K562 (cell line): ENCODE measurements at regions not wholly inside any gene's neighbourhood (a gene's known extent, or its start where the extent isn't known, plus 50 kb on each side); places are given as distances from the start of the nearest gene placed in this dataset.

Experiments
- ATAC-seq: fragments of 200-7000 bp; cut with Tn5 transposase; 3 replicates; pipeline ENCODE4 v1.9.1; 2020; ENCODE audit warnings: moderate library complexity
- BruUV-seq: library from RNA; stranded (reverse); fragments of 400-500 nt; replicated peaks from 2 replicates; lab custom pipeline; 2021; lab: Mats Ljungman, UMichigan
- CTCF ChIA-PET: fragments of 300-600 bp; formaldehyde crosslinking; extraction: SDS; loops from one replicate; lab custom pipeline; 2021; ENCODE audit warnings: low intra/inter-chr PET ratio; lab: Yijun Ruan, JAX
- POLR2A ChIA-PET: fragments of 300-600, 350-650 bp; sonication (Branson Sonifier 250); formaldehyde crosslinking; extraction: SDS; loops from one replicate; lab custom pipeline; 2021; ENCODE audit warnings: antibody characterized with exemption, inconsistent platforms; lab: Yijun Ruan, JAX
- DNase-seq, 4 experiments: peaks; one replicate each; pipeline versions ENCODE4 v3.0.0 to v3.0.0-alpha.2; 2011 to 2018; ENCODE audit warnings: low spot score in 3 of 4, mixed read lengths in 3 of 4; ENCODE audit errors: extremely low read depth in 1 of 4
- FAIRE-seq: peaks from 2 replicates; lab custom pipeline; 2011; peaks lifted over from hg19 to GRCh38; lab: Jason Lieb, UNC
- H2AFZ ChIP-seq: 2 replicates; pipeline ENCODE4 v1.6.0; 2011; ENCODE audit warnings: low read depth, low read length, control low read depth, inconsistent platforms
- H3K27ac ChIP-seq: fragments of 200-600 bp; 3 replicates; pipeline ENCODE4 v1.8.0; 2011; ENCODE audit warnings: low read depth, mild to moderate bottlenecking, control low read depth, inconsistent platforms, low read length, moderate library complexity, mixed read lengths; ENCODE audit errors: extremely low read depth
- H3K27me3 ChIP-seq, 2 experiments: fragments of 300-600 bp in 1 of 2; 2 replicates in 1 of 2; 3 replicates in 1 of 2; pipeline versions ENCODE4 v1.6.0 to v1.8.0; 2011; ENCODE audit warnings: inconsistent platforms in 2 of 2, low read length in 2 of 2, mild to moderate bottlenecking in 1 of 2, mixed read lengths in 1 of 2, moderate library complexity in 1 of 2; ENCODE audit not compliant: control insufficient read depth in 2 of 2, insufficient read depth in 2 of 2
- H3K36me3 ChIP-seq: fragments of 300-600 bp; 3 replicates; pipeline ENCODE4 v1.8.0; 2011; ENCODE audit warnings: mild to moderate bottlenecking, low read length, inconsistent platforms; ENCODE audit not compliant: control insufficient read depth, insufficient read depth
- H3K4me1 ChIP-seq, 2 experiments: fragments of 200-600 bp in 1 of 2; replicated peaks in 1 of 2; 2 replicates in 1 of 2; 3 replicates in 1 of 2; pipeline versions ENCODE4 v1.5.1 to v1.8.0; 2011; ENCODE audit warnings: inconsistent platforms in 2 of 2, low read length in 2 of 2, mild to moderate bottlenecking in 1 of 2, mixed read lengths in 1 of 2, moderate library complexity in 1 of 2; ENCODE audit not compliant: control insufficient read depth in 2 of 2, insufficient read depth in 2 of 2
- H3K4me2 ChIP-seq: 2 replicates; pipeline ENCODE4 v1.6.1; 2011; ENCODE audit warnings: low read length, control low read depth, inconsistent platforms, mixed read lengths; ENCODE audit not compliant: insufficient read depth
- H3K4me3 ChIP-seq: fragments of 200-600 bp; sonication (generic), shearing (Covaris generic); 2 replicates; pipeline ENCODE4 v1.5.1; 2016; ENCODE audit warnings: control low read depth, inconsistent platforms
- H3K79me2 ChIP-seq: fragments of 200-600 bp; 3 replicates; pipeline ENCODE4 v1.8.0; 2011; ENCODE audit warnings: low read length, inconsistent platforms; ENCODE audit not compliant: control insufficient read depth, insufficient read depth
- H3K9ac ChIP-seq, 2 experiments: 2 replicates each; pipeline versions ENCODE4 v1.6.0 to v1.6.1; 2011; ENCODE audit warnings: low read depth in 2 of 2, low read length in 2 of 2, control low read depth in 1 of 2, inconsistent platforms in 1 of 2, mild to moderate bottlenecking in 1 of 2, mixed read lengths in 1 of 2; ENCODE audit not compliant: insufficient read depth in 1 of 2
- H3K9me1 ChIP-seq: one replicate; pipeline ENCODE4 v1.6.0; 2011; ENCODE audit warnings: inconsistent platforms, mild to moderate bottlenecking, low read length, moderate library complexity; ENCODE audit not compliant: control insufficient read depth, insufficient read depth
- H3K9me3 ChIP-seq: replicated peaks from 2 replicates; pipeline ENCODE4 v1.5.1; 2011; ENCODE audit warnings: low read depth, low read length, inconsistent platforms; ENCODE audit not compliant: control insufficient read depth, insufficient read depth
- H4K20me1 ChIP-seq: replicated peaks from 2 replicates; pipeline ENCODE4 v1.6.1; 2011; ENCODE audit warnings: low read length, inconsistent platforms, mixed read lengths; ENCODE audit not compliant: control insufficient read depth, insufficient read depth
- CBX8 ChIP-seq: fragments of 200-600 bp; sonication (generic); IDR thresholded peaks from 2 replicates; pipeline ENCODE4 v1.6.1; 2012; ENCODE audit warnings: borderline replicate concordance, mixed run types, low read depth, mild to moderate bottlenecking, moderate library complexity, mixed read lengths, low read length, control low read depth, inconsistent platforms; ENCODE audit not compliant: poor library complexity, severe bottlenecking; ENCODE audit errors: extremely low read depth
- NONO ChIP-seq, 2 experiments: fragments of 200-400 bp in 1 of 2; fragments of 450-650 bp in 1 of 2; formaldehyde crosslinking in 1 of 2; IDR thresholded peaks; 2 replicates each; pipeline ENCODE4 v1.6.1; 2017; ENCODE audit warnings: low read depth in 2 of 2, mild to moderate bottlenecking in 2 of 2, moderate library complexity in 2 of 2, low read length in 1 of 2
- RBM34 ChIP-seq: fragments of 200-400 bp; formaldehyde crosslinking; IDR thresholded peaks from 2 replicates; pipeline ENCODE4 v1.6.1; 2018; ENCODE audit warnings: low read length, borderline replicate concordance; ENCODE audit not compliant: insufficient read depth
- SAFB ChIP-seq: fragments of 200-400 bp; formaldehyde crosslinking; IDR thresholded peaks from 2 replicates; pipeline ENCODE4 v1.6.1; 2017; ENCODE audit warnings: low read depth, low read length, borderline replicate concordance
- SMAD3 ChIP-seq: fragments of 450-650 bp; formaldehyde crosslinking; conservative IDR thresholded peaks from 2 replicates; pipeline ENCODE4 v1.4.0; 2020; ENCODE audit warnings: mild to moderate bottlenecking
- TAF15 ChIP-seq: fragments of 200-400 bp; formaldehyde crosslinking; IDR thresholded peaks from 2 replicates; pipeline ENCODE4 v1.6.1; 2017; ENCODE audit warnings: mild to moderate bottlenecking, low read depth, low read length, moderate library complexity
- ZFPM2 ChIP-seq: fragments of 250-450 bp; sonication (Bioruptor Pico); IDR thresholded peaks from 2 replicates; pipeline ENCODE4 v1.5.1; 2022; ENCODE audit warnings: mild to moderate bottlenecking
- WGBS: fragments of 100-300 bp; shearing (Covaris generic); methylation state at CpG from one replicate; pipeline ENCODE4 v1.1.6; 2016; ENCODE audit warnings: low coverage, mixed read lengths; ENCODE audit not compliant: insufficient coverage; ENCODE audit errors: missing lambda C conversion rate; 5-methylcytosine and 5-hydroxymethylcytosine counted together
- in situ Hi-C: fragments of 300-500 bp; cut with MboI; formaldehyde crosslinking; loops from 4 replicates; pipeline ENCODE4 v1.15.0; 2018; ENCODE audit warnings: inconsistent platforms, mixed read lengths
- intact Hi-C: fragments of 100-400 bp; cut with micrococcal nuclease; formaldehyde crosslinking; loops from 2 replicates; pipeline ENCODE4 v1.14.2; 2022
- TF ChIP-seq, protein P1 (sequence below): fragments of 450-650 bp; formaldehyde crosslinking; IDR thresholded peaks from 2 replicates; pipeline ENCODE4 v1.4.0; 2020; ENCODE audit warnings: mild to moderate bottlenecking

GRCh38 chr10:25707976-25708671 is 225.9 kb upstream of the MYO3A start:
- ChIA-PET POLR2A (interaction anchor here (0.9 kb wide), 1 partner anchor 17 kb away, joined by 4 read pairs; no protein-coding TSS in a partner anchor), CTCF (no interaction called here)
- TF ChIP-seq SAFB (no peak), CBX8 (no peak), SMAD3 (no peak), RBM34 (no peak), NONO (IDR thresholded peaks at IDR 0.05; ENCODE audit: low read depth in 2 of 2, low read length in 1 of 2) (no peak), ZFPM2 (CRISPR knock-in tag) (no peak), TAF15 (no peak)
- TF ChIP-seq, protein P1, sequence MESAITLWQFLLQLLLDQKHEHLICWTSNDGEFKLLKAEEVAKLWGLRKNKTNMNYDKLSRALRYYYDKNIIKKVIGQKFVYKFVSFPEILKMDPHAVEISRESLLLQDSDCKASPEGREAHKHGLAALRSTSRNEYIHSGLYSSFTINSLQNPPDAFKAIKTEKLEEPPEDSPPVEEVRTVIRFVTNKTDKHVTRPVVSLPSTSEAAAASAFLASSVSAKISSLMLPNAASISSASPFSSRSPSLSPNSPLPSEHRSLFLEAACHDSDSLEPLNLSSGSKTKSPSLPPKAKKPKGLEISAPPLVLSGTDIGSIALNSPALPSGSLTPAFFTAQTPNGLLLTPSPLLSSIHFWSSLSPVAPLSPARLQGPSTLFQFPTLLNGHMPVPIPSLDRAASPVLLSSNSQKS (CRISPR knock-in tag), result no peak
- Histone ChIP-seq H3K9ac (no peak overlapping the region), H4K20me1 (no peaks in the 10 kb centered on the region), H3K4me3 (no peak overlapping the region), H2AFZ (no peak overlapping the region), H3K79me2 (no peaks in the 10 kb centered on the region), H3K9me1 (no peaks in the 10 kb centered on the region), H3K27me3 (no peaks in the 10 kb centered on the region; a peak in 1 of 5 replicates), H3K27ac (no peak overlapping the region), H3K36me3 (no peaks in the 10 kb centered on the region), H3K4me1 (peaks cover 0 to 3% of the 10 kb centered on the region in 2 experiments; a peak in 1 of 5 replicates), H3K4me2 (no peak overlapping the region), H3K9me3 (no peaks in the 10 kb centered on the region)
- DNase-seq (no peak), FAIRE-seq (no peak), ATAC-seq (no peak)
- in situ Hi-C loops, result loop anchor here (25.0 kb wide), 1 partner anchor 854 kb away; no protein-coding TSS in a partner anchor
- intact Hi-C loops, result loop anchor here (10.0 kb wide), 1 partner anchor 603 kb away; no protein-coding TSS in a partner anchor
- 2% methylated on average over 8 of the region's 8 CpGs for WGBS
- no TSS peak for BruUV-seq
